Liver (tissue), 3 donors: ENCODE measurements at regions not wholly inside any gene's neighbourhood (a gene's known extent, or its start where the extent isn't known, plus 50 kb on each side); places are given as distances from the start of the nearest gene placed in this dataset.

ENCODE experiments used
- CTCF ChIP-seq: fragments of 150-350 bp; IDR thresholded peaks from 2 replicates; pipeline ENCODE4 v1.5.1; 2017; ENCODE audit warnings: improper control_type of control experiment, low read depth, low read length; ENCODE audit not compliant: missing input control
- FOXA2 ChIP-seq: IDR thresholded peaks from 2 replicates; pipeline ENCODE4 v1.6.1; 2016; ENCODE audit warnings: antibody characterized with exemption
- GABPA ChIP-seq, 2 donors: IDR thresholded peaks in 1 of 2; conservative IDR thresholded peaks in 1 of 2; 2 replicates each; pipeline ENCODE4 v1.6.1; 2016; ENCODE audit warnings: antibody characterized with exemption in 2 of 2, mild to moderate bottlenecking in 1 of 2, moderate library complexity in 1 of 2
- JUND ChIP-seq, 2 donors: IDR thresholded peaks; 2 replicates each; pipeline ENCODE4 v1.6.1; 2016; ENCODE audit warnings: antibody characterized with exemption in 2 of 2
- RAD21 ChIP-seq, 2 donors: IDR thresholded peaks; 2 replicates each; pipeline ENCODE4 v1.6.1; 2016; ENCODE audit warnings: antibody characterized with exemption in 2 of 2, mild to moderate bottlenecking in 2 of 2
- donor health status: healthy.
- donor health status: healthy.

- TF ChIP-seq CTCF, result no peak
- no peak for TF ChIP-seq FOXA2
- no peak for TF ChIP-seq JUND (IDR thresholded peaks at IDR 0.05)
- TF ChIP-seq GABPA (IDR thresholded peaks at IDR 0.05 in 1 of 2, conservative IDR thresholded peaks at IDR 0.05 in 1 of 2), result no peak
- no peak for TF ChIP-seq RAD21 (IDR thresholded peaks at IDR 0.05)
Observed at GRCh38 chr10:130398090-130398994, 262.2 kb downstream of the GLRX3 start.
